ENCODE measurements at regions not wholly inside any gene's neighbourhood (a gene's known extent, or its start where the extent isn't known, plus 50 kb on each side); places are given as distances from the start of the nearest gene placed in this dataset.

GRCh38 chr13:85632526-85633195 is 166.6 kb downstream of the SLITRK6 start:
- Histone ChIP-seq H3K9me3 (replicated peaks in 1 of 3) (no peaks in the 10 kb centered on the region), H3K36me3 (replicated peaks in 1 of 2) (no peaks in the 10 kb centered on the region), H3K4me1 (replicated peaks in 1 of 2) (no peaks in the 10 kb centered on the region), H3K27ac (no peak overlapping the region), H3K4me3 (no peak overlapping the region), H3K27me3 (no peaks in the 10 kb centered on the region)
- no peak for DNase-seq
- WGBS, 4 donors, result 42 to 56% (median 45%) methylated on average over 3 of the region's 3 CpGs
- TF ChIP-seq CTCF (IDR thresholded peaks at IDR 0.05), result no peak
- TF ChIP-seq POLR2A (IDR thresholded peaks at IDR 0.05), result no peak
- intact Hi-C loops (cut with DNase I), result no loop called here

GRCh38 chr13:85631801-85632200 is 167.4 kb downstream of the SLITRK6 start:
- WGBS, 4 donors, result 79 to 84% (median 81%) methylated on average over 4 of the region's 4 CpGs
- no peaks in the 10 kb centered on the region for H3K27me3 ChIP-seq
- no peak overlapping the region for H3K27ac ChIP-seq
- no peaks in the 10 kb centered on the region for H3K9me3 ChIP-seq (replicated peaks in 1 of 3)
- intact Hi-C loops (cut with DNase I), result no loop called here
- no peak overlapping the region for H3K4me3 ChIP-seq
- DNase-seq, result no peak
- no peaks in the 10 kb centered on the region for H3K4me1 ChIP-seq (replicated peaks in 1 of 2)
- TF ChIP-seq POLR2A (IDR thresholded peaks at IDR 0.05), result no peak
- TF ChIP-seq CTCF (IDR thresholded peaks at IDR 0.05), result no peak
- H3K36me3 ChIP-seq (replicated peaks in 1 of 2), result no peaks in the 10 kb centered on the region

GRCh38 chr13:85626603-85627002 is 172.6 kb downstream of the SLITRK6 start:
- DNase-seq, result no peak
- Histone ChIP-seq H3K27me3 (no peaks in the 10 kb centered on the region), H3K36me3 (replicated peaks in 1 of 2) (no peaks in the 10 kb centered on the region), H3K27ac (no peak overlapping the region), H3K4me3 (no peak overlapping the region), H3K9me3 (replicated peaks in 1 of 3) (no peaks in the 10 kb centered on the region), H3K4me1 (replicated peaks in 1 of 2) (no peaks in the 10 kb centered on the region)
- 67 to 81% (median 75%) methylated on average over 4 of the region's 4 CpGs for WGBS, 4 donors
- no peak for TF ChIP-seq POLR2A (IDR thresholded peaks at IDR 0.05)
- no peak for TF ChIP-seq CTCF (IDR thresholded peaks at IDR 0.05)
- intact Hi-C loops (cut with DNase I), result no loop called here

- intact Hi-C loops (cut with DNase I), result no loop called here
These were observed 179.9 kb downstream of the SLITRK6 start for GRCh38 chr13:85619321-85619720.

More at GRCh38 chr13:85619321-85619720, 179.9 kb downstream of the SLITRK6 start:
- Histone ChIP-seq H3K36me3 (replicated peaks in 1 of 2) (no peaks in the 10 kb centered on the region), H3K4me1 (replicated peaks in 1 of 2) (no peaks in the 10 kb centered on the region), H3K9me3 (replicated peaks in 1 of 3) (no peaks in the 10 kb centered on the region), H3K4me3 (no peak overlapping the region), H3K27ac (no peak overlapping the region), H3K27me3 (no peaks in the 10 kb centered on the region)
- no peak for TF ChIP-seq POLR2A (IDR thresholded peaks at IDR 0.05)
- no peak for TF ChIP-seq CTCF (IDR thresholded peaks at IDR 0.05)
- WGBS, 4 donors, result 62 to 84% (median 75%) methylated on average over 2 of the region's 2 CpGs
- no peak for DNase-seq

Measured in adrenal gland (tissue), 9 donors.